Thoracic aorta (tissue), 2 donors: ENCODE measurements at regions not wholly inside any gene's neighbourhood (a gene's known extent, or its start where the extent isn't known, plus 50 kb on each side); places are given as distances from the start of the nearest gene placed in this dataset.

ENCODE experiments used
- ATAC-seq: fragments of 150-250 bp; one replicate; pipeline ENCODE4 v1.8.0; 2017; ENCODE audit warnings: low read depth; ENCODE audit not compliant: insufficient number of reproducible peaks, low FRiP score
- DNase-seq: peaks from one replicate; pipeline ENCODE4 v3.0.0-alpha.2; 2020; ENCODE audit warnings: low spot score
- H3K27ac ChIP-seq, 2 donors: fragments of 200-600 bp; sonication (generic); 1 replicate in 1 of 2; 2 replicates in 1 of 2; pipeline ENCODE4 v1.5.1; 2016; ENCODE audit warnings: mild to moderate bottlenecking in 2 of 2, moderate library complexity in 2 of 2
- H3K27me3 ChIP-seq: fragments of 200-600 bp; sonication (generic); replicated peaks from 2 replicates; pipeline ENCODE4 v1.6.0; 2016; ENCODE audit warnings: mild to moderate bottlenecking; ENCODE audit not compliant: insufficient read depth
- H3K36me3 ChIP-seq: fragments of 200-600 bp; sonication (generic); one replicate; pipeline ENCODE4 v1.5.1; 2016
- H3K4me1 ChIP-seq, 2 donors: fragments of 200-600 bp; sonication (generic); 1 replicate in 1 of 2; 2 replicates in 1 of 2; pipeline versions ENCODE4 v1.5.1 to v1.6.0; 2016; ENCODE audit warnings: low read depth in 2 of 2, mild to moderate bottlenecking in 1 of 2; ENCODE audit not compliant: control insufficient read depth in 1 of 2
- H3K4me3 ChIP-seq: fragments of 200-600 bp; sonication (generic); 2 replicates; pipeline ENCODE4 v1.5.1; 2016; ENCODE audit warnings: mild to moderate bottlenecking
- H3K9me3 ChIP-seq: fragments of 200-600 bp; sonication (generic); 2 replicates; pipeline ENCODE4 v1.5.1; 2016
- CTCF ChIP-seq: fragments of 200-600 bp; sonication (generic); IDR thresholded peaks from one replicate; pipeline ENCODE4 v1.5.1; 2019; ENCODE audit warnings: antibody characterized with exemption

- Histone ChIP-seq H3K36me3 (no peaks in the 10 kb centered on the region), H3K27ac (no peak overlapping the region), H3K4me3 (no peak overlapping the region), H3K9me3 (no peaks in the 10 kb centered on the region), H3K4me1 (no peaks in the 10 kb centered on the region), H3K27me3 (no peaks in the 10 kb centered on the region)
- no peak for ATAC-seq
- DNase-seq, result no peak
- no peak for TF ChIP-seq CTCF
These were observed 51.3 kb upstream of the NRN1 start for GRCh38 chr6:6058054-6058444.

GRCh38 chr6:6057442-6058053 is 50.8 kb upstream of the NRN1 start:
- Histone ChIP-seq H3K27me3 (no peaks in the 10 kb centered on the region), H3K4me3 (no peak overlapping the region), H3K9me3 (no peaks in the 10 kb centered on the region), H3K27ac (no peak overlapping the region), H3K4me1 (no peaks in the 10 kb centered on the region), H3K36me3 (no peaks in the 10 kb centered on the region)
- peak; percentile 18 for TF ChIP-seq CTCF
- ATAC-seq, result no peak
- no peak for DNase-seq
